ENCODE measurements at regions not wholly inside any gene's neighbourhood (a gene's known extent, or its start where the extent isn't known, plus 50 kb on each side); places are given as distances from the start of the nearest gene placed in this dataset.

DNA sequence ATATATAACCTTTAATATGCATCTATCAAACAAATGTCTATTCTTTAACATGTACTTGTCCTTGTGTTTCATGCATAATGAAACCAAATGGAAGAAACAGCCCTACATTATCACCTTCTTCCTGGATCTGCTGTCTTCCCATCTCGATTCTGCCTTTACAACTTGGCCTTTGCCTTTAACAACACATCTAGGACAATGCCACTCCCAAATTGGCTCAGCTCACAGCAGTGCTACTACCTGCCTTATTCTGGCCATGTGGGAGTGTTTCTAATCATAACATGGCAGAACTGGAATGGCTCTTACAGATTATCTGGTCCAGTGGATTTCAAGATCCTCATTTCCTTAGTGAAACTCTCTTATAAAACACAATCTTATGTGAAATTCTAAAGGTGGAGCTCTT, 176.5 kb downstream of the CARTPT start:
- Mint-ChIP-seq H3K36me3 (no peaks in the 10 kb centered on the region), H3K27me3 (peaks cover 6% of the 10 kb centered on the region), H3K9me3 (peaks cover 0 to 2% (median 2%) of the 10 kb centered on the region in 3 donors)

DNA sequence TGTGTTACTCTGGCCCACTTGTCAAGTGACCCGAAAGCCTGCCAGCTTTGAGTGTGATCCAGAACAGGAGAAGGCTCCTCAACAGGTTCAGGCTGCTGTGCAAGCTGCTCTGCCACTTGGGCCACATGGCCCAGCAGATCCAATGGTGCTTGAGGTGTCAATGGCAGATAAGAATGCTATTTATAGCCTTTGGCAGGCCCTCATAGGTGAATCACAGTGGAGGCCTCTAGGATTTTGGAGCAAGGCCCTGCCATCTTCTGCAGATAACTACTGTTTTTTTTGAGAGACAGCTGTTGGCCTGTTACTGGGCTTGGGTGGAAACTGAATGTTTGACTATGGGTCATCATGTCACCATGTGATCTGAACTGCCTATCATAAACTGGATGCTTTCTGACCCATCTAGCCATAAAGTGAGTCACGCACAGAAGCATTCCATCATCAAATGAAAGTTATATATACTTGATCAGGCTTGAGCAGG, 180.8 kb downstream of the CARTPT start:
- peaks cover 0 to 2% (median 0%) of the 10 kb centered on the region in 3 donors for H3K4me1 Mint-ChIP-seq
- H3K9me3 Mint-ChIP-seq: peaks cover 2 to 6% (median 4%) of the 10 kb centered on the region in 3 donors
- no peak overlapping the region for H3K27ac Mint-ChIP-seq
- no peaks in the 10 kb centered on the region for H3K36me3 Mint-ChIP-seq
- peaks cover 5% of the 10 kb centered on the region for H3K27me3 Mint-ChIP-seq
- H3K4me3 Mint-ChIP-seq: no peak overlapping the region

More for the DNA sequence above, 176.5 kb downstream of the CARTPT start:
- Mint-ChIP-seq H3K4me3 (no peak overlapping the region), H3K4me1 (peaks cover 0 to 2% (median 0%) of the 10 kb centered on the region in 3 donors), H3K27ac (no peak overlapping the region)

GRCh38 chr5:71903808-71904207, 184.7 kb downstream of the CARTPT start:
- Mint-ChIP-seq H3K27me3 (peaks cover 4% of the 10 kb centered on the region), H3K4me3 (no peak overlapping the region), H3K4me1 (no peaks in the 10 kb centered on the region), H3K36me3 (no peaks in the 10 kb centered on the region), H3K27ac (no peak overlapping the region), H3K9me3 (peaks cover 0 to 6% (median 4%) of the 10 kb centered on the region in 3 donors)

DNA sequence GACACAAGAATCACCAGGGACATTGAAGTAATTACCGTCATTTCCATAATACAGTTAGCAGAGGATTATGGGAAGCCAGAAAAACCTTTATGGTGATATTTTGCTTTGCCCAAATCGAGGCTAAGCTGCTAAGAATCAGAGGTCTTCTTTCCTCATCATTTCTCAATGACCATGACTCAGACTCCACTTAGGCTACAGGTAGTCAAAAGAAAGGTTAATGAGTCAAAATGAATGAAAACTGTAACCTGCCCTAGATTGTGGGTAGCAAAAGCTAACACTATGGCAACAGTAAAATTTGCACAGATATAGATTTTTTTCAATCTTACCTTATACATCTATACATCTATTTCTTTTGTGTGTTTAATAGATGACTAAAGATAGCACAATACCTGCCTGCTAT, 185.8 kb downstream of the CARTPT start:
- peaks cover 4% of the 10 kb centered on the region for H3K27me3 Mint-ChIP-seq
- no peaks in the 10 kb centered on the region for H3K4me1 Mint-ChIP-seq

GRCh38 chr5:71905834-71906711, 187.0 kb downstream of the CARTPT start:
- Mint-ChIP-seq H3K4me3 (no peak overlapping the region), H3K27ac (no peak overlapping the region), H3K4me1 (no peaks in the 10 kb centered on the region), H3K9me3 (peaks cover 0 to 6% (median 4%) of the 10 kb centered on the region in 3 donors), H3K27me3 (peaks cover 6% of the 10 kb centered on the region), H3K36me3 (no peaks in the 10 kb centered on the region)

More for the DNA sequence above, 185.8 kb downstream of the CARTPT start:
- Mint-ChIP-seq H3K36me3 (no peaks in the 10 kb centered on the region), H3K27ac (no peak overlapping the region), H3K9me3 (peaks cover 0 to 6% (median 4%) of the 10 kb centered on the region in 3 donors), H3K4me3 (no peak overlapping the region)

GRCh38 chr5:71907001-71907588, 188.0 kb downstream of the CARTPT start:
- Mint-ChIP-seq H3K27ac (peak overlapping the region in 1 of 3 donors; percentile 1), H3K4me1 (no peaks in the 10 kb centered on the region), H3K9me3 (peaks cover 0 to 2% (median 2%) of the 10 kb centered on the region in 3 donors), H3K36me3 (no peaks in the 10 kb centered on the region), H3K4me3 (no peak overlapping the region), H3K27me3 (peaks cover 6% of the 10 kb centered on the region)

- Mint-ChIP-seq H3K4me1 (no peaks in the 10 kb centered on the region), H3K27me3 (peaks cover 5% of the 10 kb centered on the region), H3K9me3 (peaks cover 0 to 3% (median 2%) of the 10 kb centered on the region in 3 donors), H3K27ac (peak overlapping the region in 1 of 3 donors; percentile 1), H3K4me3 (no peak overlapping the region), H3K36me3 (no peaks in the 10 kb centered on the region)
Observed at GRCh38 chr5:71907608-71908145, 188.6 kb downstream of the CARTPT start.

DNA sequence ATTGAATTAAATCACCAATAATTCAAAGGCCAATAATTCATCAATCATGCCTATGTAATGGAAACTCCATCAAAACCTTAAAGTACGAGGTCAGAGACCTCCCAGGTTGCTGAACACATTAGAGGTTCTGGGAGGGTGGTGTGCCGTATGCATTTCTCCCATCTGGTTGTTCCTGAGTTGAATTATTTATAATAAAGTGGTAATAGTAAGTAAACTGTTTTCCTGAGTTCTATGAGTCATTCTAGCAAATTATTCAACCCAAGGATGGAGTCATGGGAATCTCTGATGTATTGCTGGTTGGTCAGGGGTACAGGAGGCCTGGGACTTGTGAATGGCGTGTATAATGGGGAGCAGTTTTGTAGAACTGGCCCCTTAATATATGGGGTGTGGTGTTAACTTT, 191.7 kb downstream of the CARTPT start:
- no peaks in the 10 kb centered on the region for H3K36me3 Mint-ChIP-seq
- H3K27me3 Mint-ChIP-seq: peaks cover 7% of the 10 kb centered on the region
- no peak overlapping the region for H3K4me3 Mint-ChIP-seq
- H3K27ac Mint-ChIP-seq: no peak overlapping the region
- peaks cover 0 to 5% (median 2%) of the 10 kb centered on the region in 3 donors for H3K9me3 Mint-ChIP-seq
- H3K4me1 Mint-ChIP-seq: no peaks in the 10 kb centered on the region

GRCh38 chr5:71912021-71912420, 192.9 kb downstream of the CARTPT start:
- H3K27me3 Mint-ChIP-seq: peaks cover 7% of the 10 kb centered on the region
- H3K27ac Mint-ChIP-seq: no peak overlapping the region
- no peak overlapping the region for H3K4me3 Mint-ChIP-seq
- peaks cover under 1 to 5% (median 2%) of the 10 kb centered on the region in 3 donors for H3K9me3 Mint-ChIP-seq
- H3K4me1 Mint-ChIP-seq: no peaks in the 10 kb centered on the region
- no peaks in the 10 kb centered on the region for H3K36me3 Mint-ChIP-seq

DNA sequence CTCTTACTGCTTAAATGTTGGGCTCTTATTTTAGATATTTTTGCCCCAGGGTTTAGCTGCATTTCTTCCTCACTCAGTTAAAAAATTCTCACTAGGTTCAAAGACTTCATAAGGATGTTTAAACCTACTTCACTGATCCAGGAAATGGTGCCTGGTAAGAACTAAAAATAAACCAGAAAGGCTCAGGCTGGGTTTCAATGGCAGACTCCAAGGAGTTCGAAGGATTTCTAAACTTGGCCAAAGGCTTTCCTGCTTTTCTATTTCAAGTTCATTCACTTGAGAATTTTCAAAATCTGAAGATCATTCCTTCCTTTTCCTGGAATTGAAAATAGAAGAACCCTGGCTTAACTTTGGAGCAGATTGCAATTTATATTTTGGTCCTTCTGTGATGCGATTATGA, 193.0 kb upstream of the MAP1B start:
- peak overlapping the region in 1 of 3 donors; percentile 79 for H3K27ac Mint-ChIP-seq
- H3K36me3 Mint-ChIP-seq: no peaks in the 10 kb centered on the region
- H3K4me3 Mint-ChIP-seq: no peak overlapping the region
- no peaks in the 10 kb centered on the region for H3K4me1 Mint-ChIP-seq
- H3K9me3 Mint-ChIP-seq: peaks cover 4 to 8% (median 5%) of the 10 kb centered on the region in 3 donors
- peaks cover 7% of the 10 kb centered on the region for H3K27me3 Mint-ChIP-seq

DNA sequence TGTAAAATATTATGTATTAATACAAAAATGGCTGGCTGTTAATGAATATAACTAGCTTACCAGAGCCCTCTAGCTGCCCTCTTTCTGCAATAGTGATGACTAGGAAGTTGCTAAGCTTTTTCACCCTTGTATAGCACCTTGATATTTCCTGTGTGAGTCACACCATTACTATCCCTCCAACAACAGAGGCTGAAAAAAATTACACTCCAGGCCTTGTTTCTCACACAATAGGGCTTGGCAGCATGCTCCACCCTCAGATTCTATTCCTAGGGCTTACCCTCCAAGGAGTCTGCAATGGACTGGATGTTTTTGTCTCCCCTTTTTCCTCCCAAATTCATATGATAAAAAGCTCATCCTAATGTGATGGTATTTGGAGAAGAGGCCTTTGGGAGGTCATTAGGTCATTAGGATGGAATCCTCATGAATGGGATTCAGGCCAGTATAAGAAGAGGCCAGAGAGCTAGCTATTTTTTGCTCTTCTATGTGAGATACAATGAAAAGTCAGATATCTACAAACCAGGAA, 184.6 kb upstream of the MAP1B start:
- peaks cover 5 to 8% (median 5%) of the 10 kb centered on the region in 3 donors for H3K9me3 Mint-ChIP-seq
- H3K36me3 Mint-ChIP-seq: no peaks in the 10 kb centered on the region

DNA sequence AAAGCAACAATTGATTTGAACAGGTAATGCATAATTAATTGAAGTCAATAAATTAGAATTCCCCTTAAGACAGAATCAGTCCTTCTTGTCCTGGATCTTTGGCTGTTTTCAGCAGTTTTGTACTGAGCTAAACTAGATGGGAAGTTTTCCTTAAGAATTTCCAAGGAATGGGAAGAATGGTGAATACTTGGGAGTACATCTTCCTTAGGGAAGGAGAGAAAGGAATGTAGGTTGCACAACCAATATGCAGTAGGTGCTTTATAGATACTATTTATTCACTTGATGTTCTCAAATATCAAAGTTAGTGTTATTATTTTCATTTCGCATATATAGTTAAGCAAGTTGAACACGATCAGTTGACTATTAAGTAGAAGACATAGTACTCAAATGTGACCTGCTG, 183.5 kb upstream of the MAP1B start:
- Mint-ChIP-seq H3K27me3 (peaks cover 6% of the 10 kb centered on the region), H3K4me3 (no peak overlapping the region), H3K27ac (no peak overlapping the region), H3K36me3 (no peaks in the 10 kb centered on the region), H3K9me3 (peaks cover 5 to 11% (median 7%) of the 10 kb centered on the region in 3 donors), H3K4me1 (no peaks in the 10 kb centered on the region)

More for the DNA sequence above, 184.6 kb upstream of the MAP1B start:
- Mint-ChIP-seq H3K4me1 (no peaks in the 10 kb centered on the region), H3K4me3 (no peak overlapping the region), H3K27ac (no peak overlapping the region), H3K27me3 (peaks cover 6% of the 10 kb centered on the region)

DNA sequence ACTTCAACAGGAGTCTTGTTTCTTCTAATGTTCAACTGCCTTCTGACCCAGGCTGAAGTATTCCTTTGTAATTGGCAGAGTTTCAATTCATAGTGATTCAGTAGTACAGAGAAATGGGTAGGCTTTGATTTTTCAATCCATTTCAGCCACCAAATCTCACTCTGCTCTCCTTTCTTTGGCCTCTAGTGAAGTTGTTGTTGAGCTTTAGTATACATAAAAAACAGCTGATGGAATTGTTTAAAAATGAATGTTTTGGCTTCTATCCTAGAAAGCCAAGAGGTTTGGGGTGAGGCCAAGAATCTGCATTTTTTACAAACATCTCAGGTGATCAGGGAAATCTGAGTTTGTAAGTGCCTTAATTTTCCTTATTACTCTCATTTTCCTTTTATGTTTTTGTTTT, 182.9 kb upstream of the MAP1B start:
- Mint-ChIP-seq H3K27me3 (peaks cover 6% of the 10 kb centered on the region), H3K36me3 (no peaks in the 10 kb centered on the region), H3K4me1 (no peaks in the 10 kb centered on the region), H3K9me3 (peaks cover 5 to 11% (median 7%) of the 10 kb centered on the region in 3 donors), H3K4me3 (no peak overlapping the region), H3K27ac (no peak overlapping the region)

DNA sequence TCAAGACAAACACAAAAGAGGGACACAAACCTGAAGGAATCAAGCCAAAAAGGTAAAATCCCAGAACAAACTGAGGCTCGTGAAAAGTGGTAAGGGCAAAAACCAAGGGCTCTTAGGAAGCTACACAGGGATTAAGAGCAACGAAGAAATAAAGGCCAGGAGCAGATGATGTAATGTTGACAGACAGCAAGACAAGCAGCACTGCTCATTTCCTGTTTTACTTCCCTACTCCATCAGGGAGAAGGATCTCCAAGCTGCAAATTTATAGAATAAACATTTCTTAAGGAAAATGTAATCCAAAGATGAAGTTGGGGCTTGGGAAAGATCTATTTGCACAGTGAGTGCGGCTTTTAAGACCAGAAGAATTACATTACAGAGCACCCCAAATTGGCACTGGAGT, 182.3 kb upstream of the MAP1B start:
- Mint-ChIP-seq H3K27ac (no peak overlapping the region), H3K9me3 (peaks cover 5 to 12% (median 11%) of the 10 kb centered on the region in 3 donors), H3K36me3 (no peaks in the 10 kb centered on the region), H3K27me3 (peaks cover 6% of the 10 kb centered on the region), H3K4me1 (no peaks in the 10 kb centered on the region), H3K4me3 (no peak overlapping the region)

DNA sequence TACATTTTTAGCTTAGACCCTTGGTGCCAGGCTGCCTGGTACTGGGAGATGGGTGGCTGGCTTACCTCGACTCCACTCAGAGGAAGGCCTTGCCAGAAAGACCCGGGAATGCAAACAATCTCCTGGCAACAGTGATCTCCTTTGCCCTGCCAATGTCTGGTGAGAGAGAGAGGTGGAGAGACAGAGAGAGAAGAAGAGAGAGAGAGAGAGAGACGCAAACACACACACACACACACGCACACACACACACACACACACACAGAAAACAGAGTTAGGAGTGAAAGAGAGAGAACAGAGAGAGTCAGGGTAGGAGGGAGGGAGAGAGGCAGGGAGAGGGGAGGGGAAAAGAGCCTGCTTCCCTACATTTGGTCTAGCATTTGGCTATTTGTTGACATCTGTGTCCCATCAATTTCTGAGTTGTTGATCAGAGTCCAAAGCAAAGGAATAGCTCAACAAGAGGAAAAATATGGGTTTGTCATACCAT, 181.6 kb upstream of the MAP1B start:
- Mint-ChIP-seq H3K27ac (no peak overlapping the region), H3K9me3 (peaks cover 7 to 12% (median 11%) of the 10 kb centered on the region in 3 donors), H3K4me3 (no peak overlapping the region), H3K36me3 (no peaks in the 10 kb centered on the region), H3K4me1 (no peaks in the 10 kb centered on the region), H3K27me3 (peaks cover 6% of the 10 kb centered on the region)
